Osteoblast (primary cell): ENCODE measurements at regions not wholly inside any gene's neighbourhood (a gene's known extent, or its start where the extent isn't known, plus 50 kb on each side); places are given as distances from the start of the nearest gene placed in this dataset.

Experiments
- DNase-seq: peaks from one replicate; pipeline ENCODE4 v3.0.0; 2011; ENCODE audit warnings: low spot score, mixed read lengths; ENCODE audit not compliant: insufficient read length; ENCODE audit errors: missing footprints
- H2AFZ ChIP-seq: 2 replicates; pipeline ENCODE4 v1.6.0; 2011; ENCODE audit warnings: mild to moderate bottlenecking, low read length
- H3K27ac ChIP-seq: 2 replicates; pipeline ENCODE4 v1.5.1; 2011; ENCODE audit warnings: mild to moderate bottlenecking, low read depth, low read length, moderate library complexity
- H3K27me3 ChIP-seq: 2 replicates; pipeline ENCODE4 v1.6.0; 2012; ENCODE audit warnings: mild to moderate bottlenecking, control low read depth, inconsistent platforms, low read length, moderate library complexity; ENCODE audit not compliant: insufficient read depth
- H3K36me3 ChIP-seq: 2 replicates; pipeline ENCODE4 v1.5.1; 2011; ENCODE audit warnings: mild to moderate bottlenecking, low read length, control low read depth, moderate library complexity; ENCODE audit not compliant: insufficient read depth
- H3K4me1 ChIP-seq: 2 replicates; pipeline ENCODE4 v1.5.1; 2011; ENCODE audit warnings: mild to moderate bottlenecking, low read length, control low read depth, moderate library complexity; ENCODE audit not compliant: insufficient read depth
- H3K4me2 ChIP-seq: 2 replicates; pipeline ENCODE4 v1.6.0; 2011; ENCODE audit warnings: mild to moderate bottlenecking, low read length; ENCODE audit not compliant: insufficient read depth
- H3K4me3 ChIP-seq: fragments of 200-600 bp; sonication (generic); 3 replicates; pipeline ENCODE4 v1.5.1; 2012; ENCODE audit warnings: mild to moderate bottlenecking, low read length, inconsistent platforms; ENCODE audit not compliant: insufficient read depth
- H3K79me2 ChIP-seq: 2 replicates; pipeline ENCODE4 v1.6.0; 2012; ENCODE audit warnings: mild to moderate bottlenecking, low read length, control low read depth, inconsistent platforms; ENCODE audit not compliant: insufficient read depth
- H3K9me3 ChIP-seq: 2 replicates; pipeline ENCODE4 v1.5.1; 2011; ENCODE audit warnings: low read depth, low read length, control low read depth
- H4K20me1 ChIP-seq: 2 replicates; pipeline ENCODE4 v1.6.0; 2012; ENCODE audit warnings: mild to moderate bottlenecking, low read length, control low read depth; ENCODE audit not compliant: insufficient read depth
- CTCF ChIP-seq: IDR thresholded peaks from 2 replicates; pipeline ENCODE4 v1.5.1; 2011; ENCODE audit warnings: mild to moderate bottlenecking, low read depth, low read length, moderate library complexity; ENCODE audit errors: extremely low read depth

GRCh38 chr9:82890401-82890800 is 172.5 kb downstream of the RASEF start:
- no peak for DNase-seq
- H3K9me3 ChIP-seq: no peaks in the 10 kb centered on the region

GRCh38 chr9:82890865-82891264 is 172.1 kb downstream of the RASEF start:
- H3K27me3 ChIP-seq: no peaks in the 10 kb centered on the region
- DNase-seq: no peak

More at GRCh38 chr9:82890401-82890800, 172.5 kb downstream of the RASEF start:
- no peaks in the 10 kb centered on the region for H4K20me1 ChIP-seq
- H3K4me3 ChIP-seq: no peak overlapping the region
- H3K27ac ChIP-seq: no peak overlapping the region
- H3K36me3 ChIP-seq: no peaks in the 10 kb centered on the region
- H3K27me3 ChIP-seq: no peaks in the 10 kb centered on the region
- no peak for TF ChIP-seq CTCF
- no peaks in the 10 kb centered on the region for H3K79me2 ChIP-seq
- H3K4me1 ChIP-seq: no peaks in the 10 kb centered on the region
- no peak overlapping the region for H3K4me2 ChIP-seq
- H2AFZ ChIP-seq: no peak overlapping the region

GRCh38 chr9:82891321-82891720 is 171.6 kb downstream of the RASEF start:
- Histone ChIP-seq H3K4me3 (no peak overlapping the region), H2AFZ (no peak overlapping the region), H3K79me2 (no peaks in the 10 kb centered on the region), H3K27ac (no peak overlapping the region), H3K36me3 (no peaks in the 10 kb centered on the region), H3K9me3 (no peaks in the 10 kb centered on the region), H3K4me2 (no peak overlapping the region), H3K27me3 (no peaks in the 10 kb centered on the region), H4K20me1 (no peaks in the 10 kb centered on the region), H3K4me1 (no peaks in the 10 kb centered on the region)
- DNase-seq: no peak
- TF ChIP-seq CTCF: no peak

More at GRCh38 chr9:82890865-82891264, 172.1 kb downstream of the RASEF start:
- Histone ChIP-seq H4K20me1 (no peaks in the 10 kb centered on the region), H3K4me1 (no peaks in the 10 kb centered on the region), H3K27ac (no peak overlapping the region), H3K4me3 (no peak overlapping the region), H3K79me2 (no peaks in the 10 kb centered on the region), H3K36me3 (no peaks in the 10 kb centered on the region), H3K9me3 (no peaks in the 10 kb centered on the region), H3K4me2 (no peak overlapping the region), H2AFZ (no peak overlapping the region)
- TF ChIP-seq CTCF: no peak

GRCh38 chr9:82893549-82893948 is 169.4 kb downstream of the RASEF start:
- no peaks in the 10 kb centered on the region for H4K20me1 ChIP-seq
- H3K4me1 ChIP-seq: no peaks in the 10 kb centered on the region
- H3K27me3 ChIP-seq: no peaks in the 10 kb centered on the region
- H3K27ac ChIP-seq: no peak overlapping the region
- H3K4me2 ChIP-seq: no peak overlapping the region
- DNase-seq: no peak
- no peak overlapping the region for H3K4me3 ChIP-seq
- no peaks in the 10 kb centered on the region for H3K79me2 ChIP-seq
- H3K9me3 ChIP-seq: no peaks in the 10 kb centered on the region
- H3K36me3 ChIP-seq: no peaks in the 10 kb centered on the region
- no peak overlapping the region for H2AFZ ChIP-seq
- no peak for TF ChIP-seq CTCF
